Neuronal stem cell (in vitro differentiated cells): ENCODE measurements at regions not wholly inside any gene's neighbourhood (a gene's known extent, or its start where the extent isn't known, plus 50 kb on each side); places are given as distances from the start of the nearest gene placed in this dataset.

Experiments
- DNase-seq: peaks from one replicate; pipeline ENCODE4 v3.0.0-alpha.2; 2013; ENCODE audit warnings: low spot score
- H2AFZ ChIP-seq: one replicate; pipeline ENCODE4 v1.6.1; 2013; ENCODE audit warnings: mild to moderate bottlenecking, low read length, inconsistent platforms
- H2AK5ac ChIP-seq: 2 replicates; pipeline ENCODE4 v1.6.1; 2013; ENCODE audit warnings: low read depth, mild to moderate bottlenecking, inconsistent platforms, low read length, moderate library complexity, mixed read lengths
- H2BK120ac ChIP-seq: 2 replicates; pipeline ENCODE4 v1.6.1; 2013; ENCODE audit warnings: low read depth, mild to moderate bottlenecking, inconsistent platforms, low read length, moderate library complexity, mixed read lengths
- H2BK12ac ChIP-seq: one replicate; pipeline ENCODE4 v1.6.1; 2013; ENCODE audit warnings: low read length, inconsistent platforms
- H2BK15ac ChIP-seq: 2 replicates; pipeline ENCODE4 v1.6.1; 2013; ENCODE audit warnings: mild to moderate bottlenecking, low read length, inconsistent platforms, mixed read lengths
- H2BK5ac ChIP-seq: one replicate; pipeline ENCODE4 v1.6.1; 2013; ENCODE audit warnings: inconsistent platforms, mild to moderate bottlenecking, low read length, moderate library complexity
- H3K14ac ChIP-seq: one replicate; pipeline ENCODE4 v1.6.1; 2013; ENCODE audit warnings: low read length, inconsistent platforms
- H3K18ac ChIP-seq: 2 replicates; pipeline ENCODE4 v1.6.1; 2013; ENCODE audit warnings: low read length, inconsistent platforms
- H3K23ac ChIP-seq: 2 replicates; pipeline ENCODE4 v1.6.1; 2013; ENCODE audit warnings: low read depth, mild to moderate bottlenecking, mixed read lengths, low read length, inconsistent platforms; ENCODE audit not compliant: poor library complexity
- H3K27ac ChIP-seq: replicated peaks from 3 replicates; pipeline ENCODE4 v1.5.1; 2013; ENCODE audit warnings: low read length, inconsistent platforms
- H3K27me3 ChIP-seq, 3 experiments: 2 replicates each; pipeline ENCODE4 v1.6.1; 2013; ENCODE audit warnings: low read length in 3 of 3, mild to moderate bottlenecking in 2 of 3, inconsistent platforms in 1 of 3, low read depth in 1 of 3, mixed read lengths in 1 of 3, moderate library complexity in 1 of 3; ENCODE audit not compliant: control insufficient read depth in 3 of 3, insufficient read depth in 3 of 3
- H3K36me3 ChIP-seq, 2 donors: replicated peaks in 1 of 2; 2 replicates each; pipeline ENCODE4 v1.6.1; 2013; ENCODE audit warnings: low read length in 2 of 2; ENCODE audit not compliant: control insufficient read depth in 2 of 2, insufficient read depth in 2 of 2
- H3K4ac ChIP-seq: 2 replicates; pipeline ENCODE4 v1.6.1; 2013; ENCODE audit warnings: inconsistent platforms, mild to moderate bottlenecking, low read length, moderate library complexity
- H3K4me1 ChIP-seq, 2 donors: 1 replicate in 1 of 2; 2 replicates in 1 of 2; pipeline ENCODE4 v1.6.1; 2013; ENCODE audit warnings: low read length in 2 of 2, low read depth in 1 of 2; ENCODE audit not compliant: control insufficient read depth in 2 of 2, insufficient read depth in 1 of 2
- H3K4me2 ChIP-seq: one replicate; pipeline ENCODE4 v1.6.1; 2013; ENCODE audit warnings: mild to moderate bottlenecking, low read length, inconsistent platforms; ENCODE audit not compliant: insufficient read depth, poor library complexity, severe bottlenecking
- H3K4me3 ChIP-seq, 2 donors: 2 replicates each; pipeline ENCODE4 v1.5.1; 2013; ENCODE audit warnings: low read length in 2 of 2, mild to moderate bottlenecking in 2 of 2, inconsistent platforms in 1 of 2, moderate library complexity in 1 of 2
- H3K79me1 ChIP-seq: one replicate; pipeline ENCODE4 v1.6.1; 2013; ENCODE audit warnings: low read depth, mild to moderate bottlenecking, inconsistent platforms, low read length, moderate library complexity
- H3K9ac ChIP-seq: one replicate; pipeline ENCODE4 v1.6.1; 2013; ENCODE audit warnings: mild to moderate bottlenecking, low read depth, low read length, inconsistent platforms; ENCODE audit not compliant: poor library complexity
- H3K9me3 ChIP-seq, 2 donors: replicated peaks in 1 of 2; 2 replicates each; pipeline versions ENCODE3 to v1.6.1; 2013; ENCODE audit warnings: low read length in 2 of 2, mild to moderate bottlenecking in 2 of 2, inconsistent platforms in 1 of 2, low read depth in 1 of 2, mixed read lengths in 1 of 2, moderate library complexity in 1 of 2; ENCODE audit not compliant: control insufficient read depth in 2 of 2, insufficient read depth in 1 of 2
- H4K8ac ChIP-seq: one replicate; pipeline ENCODE4 v1.6.1; 2013; ENCODE audit warnings: low read depth, mild to moderate bottlenecking, inconsistent platforms, low read length, moderate library complexity
- H4K91ac ChIP-seq: one replicate; pipeline ENCODE4 v1.6.1; 2013; ENCODE audit warnings: low read length, low read depth, mild to moderate bottlenecking, inconsistent platforms; ENCODE audit not compliant: poor library complexity
- WGBS, 2 donors: extraction: QIAGEN DNeasy Blood & Tissue Kit; methylation state at CpG; one replicate each; pipeline ENCODE4 v1.1.7; 2013; ENCODE audit warnings: missing lambda C conversion rate in 2 of 2, mixed read lengths in 1 of 2; ENCODE audit not compliant: insufficient read length in 2 of 2, insufficient replicate concordance in 1 of 2; ENCODE audit errors: extremely low coverage in 2 of 2; 5-methylcytosine and 5-hydroxymethylcytosine counted together

- no CpG with 5 or more reads among the region's 5 CpGs for WGBS, 2 donors
- H3K4ac ChIP-seq, result no peak overlapping the region
- H2BK120ac ChIP-seq, result no peak overlapping the region
- no peak overlapping the region for H3K23ac ChIP-seq
- H2AFZ ChIP-seq, result peak overlapping the region; percentile 74
- no peaks in the 10 kb centered on the region for H3K9me3 ChIP-seq
- no peak overlapping the region for H4K91ac ChIP-seq
- no peak overlapping the region for H2BK12ac ChIP-seq
- H3K4me3 ChIP-seq, result no peak overlapping the region
- H3K4me2 ChIP-seq, result no peak overlapping the region
- no peaks in the 10 kb centered on the region for H3K36me3 ChIP-seq
- no peak overlapping the region for H2BK15ac ChIP-seq
- no peak overlapping the region for H2BK5ac ChIP-seq
- H3K27ac ChIP-seq, result no peak overlapping the region
- H2AK5ac ChIP-seq, result no peak overlapping the region
- no peak overlapping the region for H4K8ac ChIP-seq
- no peaks in the 10 kb centered on the region for H3K27me3 ChIP-seq
- H3K9ac ChIP-seq, result no peak overlapping the region
- no peak overlapping the region for H3K14ac ChIP-seq
- no peak overlapping the region for H3K18ac ChIP-seq
- H3K4me1 ChIP-seq, result peaks cover 0 to 10% of the 10 kb centered on the region in 2 donors
- H3K79me1 ChIP-seq, result no peaks in the 10 kb centered on the region
- DNase-seq, result no peak
These were observed 69.2 kb upstream of the CCN6 start for GRCh38 chr6:111984516-111985201.

- no peak overlapping the region for H4K91ac ChIP-seq
- no peak overlapping the region for H3K27ac ChIP-seq
- no peaks in the 10 kb centered on the region for H3K27me3 ChIP-seq
- WGBS, 2 donors, result no CpG with 5 or more reads among the region's 4 CpGs
- H2BK120ac ChIP-seq, result no peak overlapping the region
- no peak overlapping the region for H2BK12ac ChIP-seq
- no peak overlapping the region for H3K4me2 ChIP-seq
- H3K36me3 ChIP-seq, result no peaks in the 10 kb centered on the region
- no peak overlapping the region for H4K8ac ChIP-seq
- H3K79me1 ChIP-seq, result no peaks in the 10 kb centered on the region
- H3K14ac ChIP-seq, result no peak overlapping the region
- H3K4ac ChIP-seq, result no peak overlapping the region
- H2AFZ ChIP-seq, result peak overlapping the region; percentile 74
- H3K9ac ChIP-seq, result no peak overlapping the region
- no peak overlapping the region for H3K23ac ChIP-seq
- H3K18ac ChIP-seq, result no peak overlapping the region
- H3K9me3 ChIP-seq, result no peaks in the 10 kb centered on the region
- H2BK5ac ChIP-seq, result no peak overlapping the region
- peaks cover 0 to 10% of the 10 kb centered on the region in 2 donors for H3K4me1 ChIP-seq
- no peak overlapping the region for H2BK15ac ChIP-seq
- no peak overlapping the region for H2AK5ac ChIP-seq
- no peak for DNase-seq
- no peak overlapping the region for H3K4me3 ChIP-seq
These were observed 68.6 kb upstream of the CCN6 start for GRCh38 chr6:111985202-111985731.

- H2AFZ ChIP-seq, result no peak overlapping the region
- peaks cover 0 to 9% of the 10 kb centered on the region in 2 donors for H3K4me1 ChIP-seq
- no peaks in the 10 kb centered on the region for H3K79me1 ChIP-seq
- no CpG with 5 or more reads among the region's 3 CpGs for WGBS, 2 donors
- H3K4me2 ChIP-seq, result no peak overlapping the region
- no peak for DNase-seq
- H3K9ac ChIP-seq, result no peak overlapping the region
- no peaks in the 10 kb centered on the region for H3K9me3 ChIP-seq
- no peak overlapping the region for H4K91ac ChIP-seq
- no peak overlapping the region for H2AK5ac ChIP-seq
- H3K18ac ChIP-seq, result peak overlapping the region; percentile 50
- no peaks in the 10 kb centered on the region for H3K27me3 ChIP-seq
- H4K8ac ChIP-seq, result no peak overlapping the region
- H2BK5ac ChIP-seq, result no peak overlapping the region
- H2BK120ac ChIP-seq, result no peak overlapping the region
- no peak overlapping the region for H3K4me3 ChIP-seq
- no peaks in the 10 kb centered on the region for H3K36me3 ChIP-seq
- H3K23ac ChIP-seq, result no peak overlapping the region
- H3K4ac ChIP-seq, result no peak overlapping the region
- no peak overlapping the region for H3K27ac ChIP-seq
- no peak overlapping the region for H3K14ac ChIP-seq
- H2BK12ac ChIP-seq, result no peak overlapping the region
- no peak overlapping the region for H2BK15ac ChIP-seq
These were observed 67.3 kb upstream of the CCN6 start for GRCh38 chr6:111986651-111987050.

GRCh38 chr6:111987295-111987694 is 66.6 kb upstream of the CCN6 start:
- H3K4me2 ChIP-seq, result no peak overlapping the region
- H3K18ac ChIP-seq, result no peak overlapping the region
- H3K27ac ChIP-seq, result no peak overlapping the region
- no peak for DNase-seq
- H3K9ac ChIP-seq, result no peak overlapping the region
- peaks cover 0 to 9% of the 10 kb centered on the region in 2 donors for H3K4me1 ChIP-seq
- H3K79me1 ChIP-seq, result no peaks in the 10 kb centered on the region
- H2AFZ ChIP-seq, result peak overlapping the region; percentile 45
- no peak overlapping the region for H3K4ac ChIP-seq
- H3K9me3 ChIP-seq, result no peaks in the 10 kb centered on the region
- no peak overlapping the region for H3K4me3 ChIP-seq
- no peak overlapping the region for H4K91ac ChIP-seq
- H3K14ac ChIP-seq, result no peak overlapping the region
- no CpG with 5 or more reads among the region's 1 CpG for WGBS, 2 donors
- no peaks in the 10 kb centered on the region for H3K27me3 ChIP-seq
- H3K23ac ChIP-seq, result no peak overlapping the region
- H2BK120ac ChIP-seq, result no peak overlapping the region
- H2BK15ac ChIP-seq, result no peak overlapping the region
- H4K8ac ChIP-seq, result no peak overlapping the region
- H2AK5ac ChIP-seq, result no peak overlapping the region
- no peak overlapping the region for H2BK5ac ChIP-seq
- H3K36me3 ChIP-seq, result no peaks in the 10 kb centered on the region
- H2BK12ac ChIP-seq, result no peak overlapping the region
